RWPE2 (cell line): ENCODE measurements at regions not wholly inside any gene's neighbourhood (a gene's known extent, or its start where the extent isn't known, plus 50 kb on each side); places are given as distances from the start of the nearest gene placed in this dataset.

Experiments used
- ATAC-seq: fragments of 200-7000 bp; cut with Tn5 transposase; 3 replicates; pipeline ENCODE4 v1.9.1; 2021; ENCODE audit warnings: low read depth
- DNase-seq: peaks from one replicate; pipeline ENCODE4 v3.0.0-alpha.2; 2020; ENCODE audit warnings: low spot score
- H3K27ac ChIP-seq: fragments of 450-650 bp; 2 replicates; pipeline ENCODE4 v1.5.1; 2017; ENCODE audit warnings: mild to moderate bottlenecking; ENCODE audit not compliant: poor library complexity, severe bottlenecking
- H3K27me3 ChIP-seq: fragments of 250-450 bp; sonication (Bioruptor Pico); 2 replicates; pipeline ENCODE4 v1.5.1; 2021; ENCODE audit warnings: mild to moderate bottlenecking, moderate library complexity; ENCODE audit not compliant: insufficient read depth, poor library complexity, severe bottlenecking
- H3K36me3 ChIP-seq: fragments of 250-450 bp; sonication (Bioruptor Pico); 2 replicates; pipeline ENCODE4 v1.5.1; 2020; ENCODE audit warnings: low read depth, mild to moderate bottlenecking, moderate library complexity
- H3K4me1 ChIP-seq: fragments of 250-450 bp; sonication (Bioruptor Pico); 2 replicates; pipeline ENCODE4 v1.5.1; 2021; ENCODE audit warnings: mild to moderate bottlenecking, moderate library complexity; ENCODE audit not compliant: insufficient read depth, poor library complexity, severe bottlenecking
- H3K4me3 ChIP-seq: fragments of 250-450 bp; sonication (Bioruptor Pico); 2 replicates; pipeline ENCODE4 v1.5.1; 2021; ENCODE audit warnings: mild to moderate bottlenecking, moderate library complexity; ENCODE audit not compliant: severe bottlenecking
- H3K9me3 ChIP-seq: fragments of 250-450 bp; sonication (Bioruptor Pico); 2 replicates; pipeline ENCODE4 v1.5.1; 2021; ENCODE audit warnings: mild to moderate bottlenecking, moderate library complexity; ENCODE audit not compliant: severe bottlenecking
- TF ChIP-seq, protein P1 (sequence below): fragments of 450-650 bp; IDR thresholded peaks from one replicate; pipeline ENCODE4 v1.5.1; 2017; ENCODE audit warnings: mild to moderate bottlenecking, moderate library complexity; ENCODE audit not compliant: poor library complexity, severe bottlenecking

DNA sequence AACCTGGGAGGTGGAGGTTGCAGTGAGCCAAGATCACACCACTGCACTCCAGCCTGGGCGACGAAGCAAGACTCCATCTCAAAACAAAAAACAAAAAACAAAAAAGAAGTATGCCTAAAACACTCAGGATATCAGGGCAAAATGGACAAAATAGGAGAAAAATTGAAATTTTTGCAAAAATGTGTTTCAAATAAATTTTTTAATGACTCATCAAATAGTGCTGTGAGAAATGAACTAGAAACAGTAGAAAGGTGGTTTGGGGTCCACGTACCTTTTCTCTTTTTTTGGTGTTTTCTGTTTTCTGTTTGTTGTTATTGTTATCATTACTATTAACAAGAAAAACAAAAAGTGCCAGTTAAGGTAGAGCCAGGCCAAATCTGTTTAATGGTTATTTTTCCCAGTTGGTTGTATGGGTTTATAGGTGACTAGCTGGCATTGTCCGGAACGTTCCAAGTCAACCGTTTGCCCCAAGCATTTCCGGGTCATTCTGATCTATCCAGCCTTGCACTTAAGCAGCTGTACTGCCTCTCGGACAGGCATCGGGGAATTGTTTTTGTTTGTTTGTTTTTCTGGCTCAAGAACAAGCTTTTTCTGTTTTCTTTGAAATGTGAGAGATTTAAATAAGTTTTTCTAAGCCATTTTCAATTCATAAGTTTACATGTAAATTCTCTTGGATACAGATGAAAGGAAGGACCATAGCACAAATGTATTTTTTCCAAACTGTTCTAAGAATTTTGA lies 157.0 kb upstream of the NEBL start:
- no peak for ATAC-seq

DNA sequence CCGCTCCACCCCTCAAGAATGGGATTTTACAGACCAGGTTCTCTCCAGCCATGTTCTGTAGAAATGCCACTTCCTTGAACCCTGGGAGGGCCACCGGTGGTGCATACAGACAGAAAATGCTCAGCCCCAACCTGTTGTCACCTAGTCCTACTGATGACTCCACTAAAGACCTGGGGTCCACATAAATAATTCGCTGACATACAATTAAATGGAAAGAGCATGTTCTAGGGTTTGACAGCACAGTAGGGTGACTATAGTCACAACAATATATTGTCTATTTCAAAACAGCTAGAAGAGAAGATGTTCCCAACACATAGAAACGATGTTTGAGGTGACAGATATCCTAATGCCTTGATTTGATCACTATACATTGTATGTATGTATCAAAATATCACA lies 155.6 kb upstream of the NEBL start:
- Histone ChIP-seq H3K4me3 (no peak overlapping the region), H3K27ac (no peak overlapping the region), H3K9me3 (peaks cover 3% of the 10 kb centered on the region), H3K36me3 (0 out of 2 replicates have a peak, but pooled peaks cover 3% of the 10 kb centered on the region), H3K27me3 (no peaks in the 10 kb centered on the region), H3K4me1 (peaks cover 4% of the 10 kb centered on the region)
- DNase-seq, result no peak
- ATAC-seq, result no peak
- TF ChIP-seq, protein P1, sequence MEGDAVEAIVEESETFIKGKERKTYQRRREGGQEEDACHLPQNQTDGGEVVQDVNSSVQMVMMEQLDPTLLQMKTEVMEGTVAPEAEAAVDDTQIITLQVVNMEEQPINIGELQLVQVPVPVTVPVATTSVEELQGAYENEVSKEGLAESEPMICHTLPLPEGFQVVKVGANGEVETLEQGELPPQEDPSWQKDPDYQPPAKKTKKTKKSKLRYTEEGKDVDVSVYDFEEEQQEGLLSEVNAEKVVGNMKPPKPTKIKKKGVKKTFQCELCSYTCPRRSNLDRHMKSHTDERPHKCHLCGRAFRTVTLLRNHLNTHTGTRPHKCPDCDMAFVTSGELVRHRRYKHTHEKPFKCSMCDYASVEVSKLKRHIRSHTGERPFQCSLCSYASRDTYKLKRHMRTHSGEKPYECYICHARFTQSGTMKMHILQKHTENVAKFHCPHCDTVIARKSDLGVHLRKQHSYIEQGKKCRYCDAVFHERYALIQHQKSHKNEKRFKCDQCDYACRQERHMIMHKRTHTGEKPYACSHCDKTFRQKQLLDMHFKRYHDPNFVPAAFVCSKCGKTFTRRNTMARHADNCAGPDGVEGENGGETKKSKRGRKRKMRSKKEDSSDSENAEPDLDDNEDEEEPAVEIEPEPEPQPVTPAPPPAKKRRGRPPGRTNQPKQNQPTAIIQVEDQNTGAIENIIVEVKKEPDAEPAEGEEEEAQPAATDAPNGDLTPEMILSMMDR, result no peak

More for the DNA sequence above, 157.0 kb upstream of the NEBL start:
- 0 out of 2 replicates have a peak, but pooled peaks cover 3% of the 10 kb centered on the region for H3K36me3 ChIP-seq
- no peaks in the 10 kb centered on the region for H3K4me1 ChIP-seq
- no peak for DNase-seq
- TF ChIP-seq, protein P1, result no peak
- no peak overlapping the region for H3K27ac ChIP-seq
- peaks cover 5% of the 10 kb centered on the region for H3K9me3 ChIP-seq
- no peak overlapping the region for H3K4me3 ChIP-seq
- H3K27me3 ChIP-seq, result no peaks in the 10 kb centered on the region

DNA sequence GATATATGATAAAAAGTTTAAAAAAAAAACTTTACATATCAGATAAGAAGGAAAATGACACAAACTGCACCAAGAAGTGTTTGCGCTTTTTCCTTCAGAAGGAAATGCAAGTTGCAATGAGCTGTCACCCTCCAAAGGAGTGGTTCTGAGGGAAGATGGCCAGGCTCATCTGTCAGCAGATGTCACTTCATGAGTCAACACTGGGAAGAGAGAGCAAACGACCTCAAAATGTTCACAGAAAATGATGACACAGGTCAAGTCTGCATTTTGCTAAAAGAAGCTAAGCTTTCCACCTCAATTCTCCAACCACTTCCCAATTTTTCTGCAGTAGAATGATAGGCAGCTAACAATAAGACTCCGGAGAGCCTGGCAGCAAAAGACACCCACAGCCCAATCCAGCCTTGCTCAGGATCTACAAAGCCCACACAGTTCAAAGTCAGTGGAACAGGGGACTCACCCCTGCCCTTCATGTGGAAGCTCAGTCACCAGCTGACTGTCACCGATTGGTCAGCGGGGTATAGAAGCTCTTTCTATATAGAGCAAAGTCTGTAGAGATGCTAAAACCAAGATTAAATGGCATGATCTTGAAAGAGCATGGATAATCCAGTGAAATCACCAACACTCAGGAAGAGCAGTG lies 155.1 kb upstream of the NEBL start:
- ATAC-seq (no peak), DNase-seq (no peak)
- peaks cover 3% of the 10 kb centered on the region for H3K9me3 ChIP-seq
- no peak overlapping the region for H3K4me3 ChIP-seq
- peaks cover 5% of the 10 kb centered on the region for H3K4me1 ChIP-seq
- TF ChIP-seq, protein P1, result no peak
- H3K36me3 ChIP-seq, result 0 out of 2 replicates have a peak, but pooled peaks cover 3% of the 10 kb centered on the region
- no peaks in the 10 kb centered on the region for H3K27me3 ChIP-seq
- no peak overlapping the region for H3K27ac ChIP-seq

GRCh38 chr10:21049482-21049881 lies 152.4 kb upstream of the NEBL start:
- Histone ChIP-seq H3K9me3 (peaks cover 3% of the 10 kb centered on the region), H3K27me3 (no peaks in the 10 kb centered on the region), H3K4me3 (no peak overlapping the region), H3K36me3 (0 out of 2 replicates have a peak, but pooled peaks cover 3% of the 10 kb centered on the region), H3K27ac (no peak overlapping the region), H3K4me1 (peaks cover 5% of the 10 kb centered on the region)
- no peak for ATAC-seq
- TF ChIP-seq, protein P1, result no peak
- no peak for DNase-seq
